ENCODE measurements at regions not wholly inside any gene's neighbourhood (a gene's known extent, or its start where the extent isn't known, plus 50 kb on each side); places are given as distances from the start of the nearest gene placed in this dataset.

- Mint-ChIP-seq H3K27me3 (peaks cover 2% of the 10 kb centered on the region), H3K36me3 (no peaks in the 10 kb centered on the region)
- POLR2A ChIA-PET = no interaction called here
Observed at GRCh38 chr4:16988814-16989213, 90.4 kb upstream of the LDB2 start.

GRCh38 chr4:16977081-16977480 lies 78.6 kb upstream of the LDB2 start:
- no peaks in the 10 kb centered on the region for H3K36me3 Mint-ChIP-seq
- no peak overlapping the region for H3K27ac Mint-ChIP-seq
- H3K4me1 Mint-ChIP-seq = no peaks in the 10 kb centered on the region
- POLR2A ChIA-PET = no interaction called here
- DNase-seq (no peak), ATAC-seq (ENCODE audit: low read depth) (no peak)
- H3K27me3 Mint-ChIP-seq = peaks cover 5% of the 10 kb centered on the region
- H3K4me3 Mint-ChIP-seq = no peak overlapping the region
- H3K9me3 Mint-ChIP-seq = no peaks in the 10 kb centered on the region

More at GRCh38 chr4:16988814-16989213, 90.4 kb upstream of the LDB2 start:
- ATAC-seq (ENCODE audit: low read depth) = no peak
- H3K4me1 Mint-ChIP-seq = no peaks in the 10 kb centered on the region
- H3K27ac Mint-ChIP-seq = no peak overlapping the region
- no peaks in the 10 kb centered on the region for H3K9me3 Mint-ChIP-seq
- H3K4me3 Mint-ChIP-seq = no peak overlapping the region
- DNase-seq = no peak

- no peaks in the 10 kb centered on the region for H3K9me3 Mint-ChIP-seq
- H3K4me1 Mint-ChIP-seq = no peaks in the 10 kb centered on the region
- POLR2A ChIA-PET = no interaction called here
- H3K27me3 Mint-ChIP-seq = no peaks in the 10 kb centered on the region
- no peak overlapping the region for H3K27ac Mint-ChIP-seq
- DNase-seq (no peak), ATAC-seq (ENCODE audit: low read depth) (no peak)
- no peaks in the 10 kb centered on the region for H3K36me3 Mint-ChIP-seq
- H3K4me3 Mint-ChIP-seq = no peak overlapping the region
Observed at GRCh38 chr4:16969696-16970135, 71.3 kb upstream of the LDB2 start.

- H3K4me3 Mint-ChIP-seq = no peak overlapping the region
- no peak for DNase-seq
Observed at GRCh38 chr4:16967722-16968121, 69.3 kb upstream of the LDB2 start.

GRCh38 chr4:16959305-16959704 lies 60.9 kb upstream of the LDB2 start:
- no peaks in the 10 kb centered on the region for H3K9me3 Mint-ChIP-seq
- H3K27me3 Mint-ChIP-seq = peaks cover 1% of the 10 kb centered on the region
- H3K4me3 Mint-ChIP-seq = no peak overlapping the region
- POLR2A ChIA-PET = no interaction called here
- DNase-seq = no peak
- no peaks in the 10 kb centered on the region for H3K4me1 Mint-ChIP-seq
- no peak for ATAC-seq (ENCODE audit: low read depth)
- H3K27ac Mint-ChIP-seq = no peak overlapping the region
- no peaks in the 10 kb centered on the region for H3K36me3 Mint-ChIP-seq

More at GRCh38 chr4:16967722-16968121, 69.3 kb upstream of the LDB2 start:
- H3K27ac Mint-ChIP-seq = no peak overlapping the region
- no peak for ATAC-seq (ENCODE audit: low read depth)
- no peaks in the 10 kb centered on the region for H3K36me3 Mint-ChIP-seq
- H3K4me1 Mint-ChIP-seq = no peaks in the 10 kb centered on the region
- no peaks in the 10 kb centered on the region for H3K27me3 Mint-ChIP-seq
- POLR2A ChIA-PET = no interaction called here
- no peaks in the 10 kb centered on the region for H3K9me3 Mint-ChIP-seq

- Mint-ChIP-seq H3K4me3 (no peak overlapping the region), H3K4me1 (peaks cover 1% of the 10 kb centered on the region), H3K27ac (no peak overlapping the region), H3K27me3 (peaks cover 18% of the 10 kb centered on the region), H3K36me3 (no peaks in the 10 kb centered on the region), H3K9me3 (peaks cover 9% of the 10 kb centered on the region)
- POLR2A ChIA-PET = no interaction called here
- ATAC-seq (ENCODE audit: low read depth) (no peak), DNase-seq (no peak)
Observed at GRCh38 chr4:16952896-16953630, 54.6 kb upstream of the LDB2 start.

GRCh38 chr4:16952462-16952871 lies 54.0 kb upstream of the LDB2 start:
- H3K27ac Mint-ChIP-seq = no peak overlapping the region
- POLR2A ChIA-PET = no interaction called here
- H3K4me3 Mint-ChIP-seq = no peak overlapping the region

More at GRCh38 chr4:16952462-16952871, 54.0 kb upstream of the LDB2 start:
- H3K9me3 Mint-ChIP-seq = peaks cover 9% of the 10 kb centered on the region
- H3K4me1 Mint-ChIP-seq = peaks cover 1% of the 10 kb centered on the region
- DNase-seq (no peak), ATAC-seq (ENCODE audit: low read depth) (no peak)
- peaks cover 18% of the 10 kb centered on the region for H3K27me3 Mint-ChIP-seq
- no peaks in the 10 kb centered on the region for H3K36me3 Mint-ChIP-seq

Data from activated naive CD8-positive, alpha-beta T cell treated with anti-CD3 and anti-CD28 coated beads, Interleukin-2, amount 10 ng/mL, durations not matched to agents 7 days and 5 days (primary cell).